Mesodermal cell (in vitro differentiated cells): ENCODE measurements at regions not wholly inside any gene's neighbourhood (a gene's known extent, or its start where the extent isn't known, plus 50 kb on each side); places are given as distances from the start of the nearest gene placed in this dataset.

Experiments used
- H3K27ac ChIP-seq: 2 replicates; pipeline ENCODE4 v1.7.0; 2013; ENCODE audit warnings: mild to moderate bottlenecking, low read depth, low read length, moderate library complexity; ENCODE audit not compliant: severe bottlenecking
- H3K36me3 ChIP-seq: 2 replicates; pipeline ENCODE4 v1.7.1; 2013; ENCODE audit warnings: mild to moderate bottlenecking, low read length, moderate library complexity; ENCODE audit not compliant: control insufficient read depth, insufficient read depth
- H3K4me1 ChIP-seq: one replicate; pipeline ENCODE4 v1.7.1; 2013; ENCODE audit warnings: mild to moderate bottlenecking, low read length; ENCODE audit not compliant: insufficient read depth, control insufficient read depth, poor library complexity, severe bottlenecking
- H3K4me3 ChIP-seq: 2 replicates; pipeline ENCODE4 v1.7.0; 2013; ENCODE audit warnings: low read length, control low read depth, mild to moderate bottlenecking; ENCODE audit not compliant: insufficient read depth, poor library complexity, severe bottlenecking; ENCODE audit errors: extremely low read depth
- H3K9me3 ChIP-seq: 2 replicates; pipeline ENCODE4 v1.7.1; 2013; ENCODE audit warnings: mild to moderate bottlenecking, low read length, moderate library complexity; ENCODE audit not compliant: control insufficient read depth
- WGBS, 2 experiments: methylation state at CpG; one replicate each; pipeline ENCODE4 v1.1.5; 2013; ENCODE audit warnings: missing lambda C conversion rate in 2 of 2; ENCODE audit not compliant: insufficient coverage in 2 of 2; 5-methylcytosine and 5-hydroxymethylcytosine counted together

DNA sequence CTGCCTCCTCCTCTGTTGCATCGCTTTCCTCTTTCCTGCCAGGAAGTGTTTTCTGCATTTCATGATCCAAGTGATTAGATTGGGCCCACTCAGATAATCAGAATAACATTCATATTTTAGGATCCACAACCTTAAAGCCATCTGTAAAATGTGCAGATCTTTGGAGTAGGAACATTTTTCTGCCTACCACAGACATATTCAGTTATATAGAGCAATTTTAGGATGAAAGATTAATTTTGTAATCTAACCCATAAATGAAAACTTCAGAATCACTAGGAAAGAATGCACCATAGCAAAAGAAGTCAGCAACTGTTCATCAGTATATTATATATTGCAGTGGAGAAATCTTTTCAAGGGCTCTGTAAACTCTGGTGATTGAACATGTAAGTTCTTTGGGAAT lies 659.9 kb upstream of the LUZP2 start:
- no peaks in the 10 kb centered on the region for H3K9me3 ChIP-seq
- WGBS, 2 experiments, result 78% methylated on average over 1 of the region's 1 CpG; no CpG with 5 or more reads in 1 of the 2 experiments

GRCh38 chr11:23840872-23841271 lies 656.0 kb upstream of the LUZP2 start:
- H3K27ac ChIP-seq, result no peak overlapping the region
- H3K4me3 ChIP-seq, result no peak overlapping the region
- no peaks in the 10 kb centered on the region for H3K4me1 ChIP-seq
- WGBS, 2 experiments, result no CpG with 5 or more reads among the region's 3 CpGs
- H3K9me3 ChIP-seq, result no peaks in the 10 kb centered on the region
- no peaks in the 10 kb centered on the region for H3K36me3 ChIP-seq

More for the DNA sequence above, 659.9 kb upstream of the LUZP2 start:
- H3K27ac ChIP-seq, result no peak overlapping the region
- no peaks in the 10 kb centered on the region for H3K4me1 ChIP-seq
- no peaks in the 10 kb centered on the region for H3K36me3 ChIP-seq
- H3K4me3 ChIP-seq, result no peak overlapping the region

GRCh38 chr11:23846902-23847422 lies 649.9 kb upstream of the LUZP2 start:
- Histone ChIP-seq H3K27ac (no peak overlapping the region), H3K36me3 (no peaks in the 10 kb centered on the region), H3K4me1 (no peaks in the 10 kb centered on the region), H3K4me3 (no peak overlapping the region), H3K9me3 (no peaks in the 10 kb centered on the region)
- 87 to 89% methylated on average over 2 to 5 of the region's 5 CpGs for WGBS, 2 experiments

- WGBS, 2 experiments, result 57 to 83% methylated on average over 1 of the region's 1 CpG
Observed at GRCh38 chr11:23851216-23851615, 645.6 kb upstream of the LUZP2 start.

DNA sequence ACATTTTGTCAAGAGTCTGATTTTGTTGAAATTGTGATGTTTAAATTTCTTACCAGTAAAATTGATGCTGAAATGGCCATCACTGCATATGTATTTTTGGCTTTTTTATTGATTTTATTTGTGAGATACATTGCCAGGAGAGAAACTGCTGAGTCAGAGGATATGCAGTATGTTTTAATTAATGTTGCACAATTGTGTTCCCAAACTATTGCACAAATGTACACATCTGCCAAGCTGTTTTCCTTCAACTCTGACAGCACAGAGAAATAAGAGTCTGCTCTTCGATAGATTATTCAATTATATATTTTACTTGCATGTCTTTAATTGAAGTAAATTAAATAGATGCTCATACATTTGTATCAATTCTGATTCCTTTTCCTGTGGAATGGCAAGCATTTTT lies 640.2 kb upstream of the LUZP2 start:
- H3K4me3 ChIP-seq, result no peak overlapping the region
- WGBS, 2 experiments, result no CpG with 5 or more reads among the region's 1 CpG
- H3K4me1 ChIP-seq, result no peaks in the 10 kb centered on the region
- H3K9me3 ChIP-seq, result no peaks in the 10 kb centered on the region
- H3K36me3 ChIP-seq, result no peaks in the 10 kb centered on the region
- H3K27ac ChIP-seq, result no peak overlapping the region

More at GRCh38 chr11:23851216-23851615, 645.6 kb upstream of the LUZP2 start:
- Histone ChIP-seq H3K4me3 (no peak overlapping the region), H3K4me1 (no peaks in the 10 kb centered on the region), H3K36me3 (no peaks in the 10 kb centered on the region), H3K27ac (no peak overlapping the region), H3K9me3 (no peaks in the 10 kb centered on the region)

DNA sequence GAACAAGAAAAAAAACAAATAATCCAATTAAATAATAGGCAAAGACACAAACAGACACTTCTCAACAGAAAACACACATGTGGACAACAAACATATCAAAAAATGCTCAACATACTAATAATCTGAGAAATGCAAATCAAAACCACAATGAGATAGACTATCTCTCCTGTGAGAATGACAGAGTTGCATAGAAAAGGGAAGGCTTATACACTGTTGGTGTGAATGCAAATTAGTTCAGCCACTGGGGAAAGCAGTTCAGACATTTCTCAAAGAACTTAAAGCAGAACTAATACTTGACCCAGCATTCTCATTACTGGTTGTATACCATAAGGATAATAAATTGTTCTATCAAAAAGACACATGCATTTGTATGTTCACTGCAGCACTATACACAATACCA lies 637.8 kb upstream of the LUZP2 start:
- H3K4me1 ChIP-seq, result no peaks in the 10 kb centered on the region
- H3K36me3 ChIP-seq, result no peaks in the 10 kb centered on the region
- no peak overlapping the region for H3K4me3 ChIP-seq
- no peaks in the 10 kb centered on the region for H3K9me3 ChIP-seq
- no peak overlapping the region for H3K27ac ChIP-seq

GRCh38 chr11:23861615-23862014 lies 635.2 kb upstream of the LUZP2 start:
- H3K27ac ChIP-seq, result no peak overlapping the region
- H3K9me3 ChIP-seq, result no peaks in the 10 kb centered on the region
- H3K36me3 ChIP-seq, result no peaks in the 10 kb centered on the region
- no peak overlapping the region for H3K4me3 ChIP-seq
- H3K4me1 ChIP-seq, result no peaks in the 10 kb centered on the region
- WGBS, 2 experiments, result 88 to 100% methylated on average over 3 of the region's 9 CpGs

DNA sequence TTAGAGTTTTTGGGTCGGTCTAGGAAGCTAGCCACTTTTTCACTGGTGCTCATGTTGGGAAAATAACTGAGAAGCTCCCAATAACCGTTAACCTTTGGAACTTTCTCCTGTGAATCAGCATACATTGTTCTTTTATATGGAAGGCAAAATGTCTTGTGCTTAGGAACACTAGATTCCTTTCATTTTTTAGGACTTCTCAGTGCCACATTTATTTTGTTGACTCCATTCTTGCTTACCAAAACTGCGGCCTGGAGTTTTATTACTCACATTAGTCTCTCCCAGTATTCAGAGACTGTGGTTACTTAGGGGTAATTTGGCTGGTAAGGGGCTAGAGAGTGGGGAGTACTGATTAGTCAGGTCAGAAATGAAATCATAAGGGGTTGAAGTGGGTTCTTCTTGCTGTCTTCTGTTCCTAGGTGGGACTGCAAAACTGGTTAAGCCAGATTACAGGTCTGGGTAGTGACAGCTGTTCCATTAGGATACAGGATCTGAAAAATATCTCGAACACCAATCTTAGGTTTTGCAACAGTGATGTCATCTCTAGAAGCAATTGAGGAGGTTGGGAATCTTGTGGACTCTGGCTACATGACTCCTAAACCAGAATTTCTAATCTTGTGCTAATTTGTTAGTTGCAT lies 631.4 kb upstream of the LUZP2 start:
- Histone ChIP-seq H3K27ac (no peak overlapping the region), H3K4me3 (no peak overlapping the region), H3K4me1 (no peaks in the 10 kb centered on the region), H3K36me3 (no peaks in the 10 kb centered on the region), H3K9me3 (no peaks in the 10 kb centered on the region)
- WGBS, 2 experiments, result 80 to 92% methylated on average over 2 of the region's 4 CpGs

GRCh38 chr11:23866641-23867040 lies 630.2 kb upstream of the LUZP2 start:
- no peaks in the 10 kb centered on the region for H3K4me1 ChIP-seq
- H3K4me3 ChIP-seq, result no peak overlapping the region
- 89 to 100% methylated on average over 1 of the region's 1 CpG for WGBS, 2 experiments

GRCh38 chr11:23869671-23870070 lies 627.2 kb upstream of the LUZP2 start:
- H3K36me3 ChIP-seq, result no peaks in the 10 kb centered on the region
- H3K9me3 ChIP-seq, result no peaks in the 10 kb centered on the region
- WGBS, 2 experiments, result no CpG with 5 or more reads among the region's 2 CpGs
- H3K27ac ChIP-seq, result no peak overlapping the region
- no peak overlapping the region for H3K4me3 ChIP-seq
- H3K4me1 ChIP-seq, result no peaks in the 10 kb centered on the region

More at GRCh38 chr11:23866641-23867040, 630.2 kb upstream of the LUZP2 start:
- Histone ChIP-seq H3K27ac (no peak overlapping the region), H3K36me3 (no peaks in the 10 kb centered on the region), H3K9me3 (no peaks in the 10 kb centered on the region)

- Histone ChIP-seq H3K4me3 (no peak overlapping the region), H3K4me1 (no peaks in the 10 kb centered on the region), H3K36me3 (no peaks in the 10 kb centered on the region), H3K27ac (no peak overlapping the region), H3K9me3 (peaks cover 1% of the 10 kb centered on the region)
- no CpG with 5 or more reads among the region's 2 CpGs for WGBS, 2 experiments
Observed at GRCh38 chr11:23873406-23873805, 623.4 kb upstream of the LUZP2 start.
